Fibroblast of lung (primary cell): ENCODE measurements at regions not wholly inside any gene's neighbourhood (a gene's known extent, or its start where the extent isn't known, plus 50 kb on each side); places are given as distances from the start of the nearest gene placed in this dataset.

ENCODE experiments used
- DNase-seq, 2 donors: peaks; one replicate each; pipeline versions ENCODE4 v3.0.0 to v3.0.0-alpha.2; 2010; ENCODE audit warnings: low read depth in 2 of 2
- H2AFZ ChIP-seq: 2 replicates; pipeline ENCODE4 v1.5.1; 2012; ENCODE audit warnings: low read length, control low read depth, inconsistent platforms
- H3K27ac ChIP-seq: 2 replicates; pipeline ENCODE4 v1.5.1; 2011; ENCODE audit warnings: low read length, control low read depth; ENCODE audit not compliant: insufficient read depth
- H3K27me3 ChIP-seq: 2 replicates; pipeline ENCODE4 v1.5.1; 2011; ENCODE audit warnings: mild to moderate bottlenecking, low read length; ENCODE audit not compliant: control insufficient read depth, insufficient read depth
- H3K36me3 ChIP-seq: 2 replicates; pipeline ENCODE4 v1.5.1; 2011; ENCODE audit warnings: low read length; ENCODE audit not compliant: control insufficient read depth, insufficient read depth
- H3K4me1 ChIP-seq: 2 replicates; pipeline ENCODE4 v1.5.1; 2011; ENCODE audit warnings: low read length; ENCODE audit not compliant: control insufficient read depth, insufficient read depth; ENCODE audit errors: extremely low read depth
- H3K4me2 ChIP-seq: 2 replicates; pipeline ENCODE4 v1.5.1; 2011; ENCODE audit warnings: low read length, control low read depth; ENCODE audit not compliant: insufficient read depth; ENCODE audit errors: extremely low read depth
- H3K4me3 ChIP-seq, 4 experiments: fragments of 200-600 bp in 1 of 4; sonication (generic) in 1 of 4; replicated peaks in 1 of 4; 2 replicates each; pipeline ENCODE4 v1.5.1; 2011 to 2016; ENCODE audit warnings: low read length in 4 of 4, low read depth in 3 of 4, mild to moderate bottlenecking in 3 of 4, control low read depth in 2 of 4, inconsistent platforms in 1 of 4, mixed read lengths in 1 of 4; ENCODE audit not compliant: insufficient read depth in 1 of 4; ENCODE audit errors: control extremely low read depth in 1 of 4
- H3K79me2 ChIP-seq: 2 replicates; pipeline ENCODE4 v1.5.1; 2012; ENCODE audit warnings: mild to moderate bottlenecking, low read length, inconsistent platforms; ENCODE audit not compliant: control insufficient read depth, insufficient read depth
- H3K9ac ChIP-seq: 2 replicates; pipeline ENCODE4 v1.5.1; 2011; ENCODE audit warnings: mild to moderate bottlenecking, low read length, control low read depth; ENCODE audit not compliant: insufficient read depth
- H3K9me3 ChIP-seq: 2 replicates; pipeline ENCODE4 v1.5.1; 2012; ENCODE audit warnings: low read depth, low read length; ENCODE audit not compliant: control insufficient read depth, insufficient read depth
- H4K20me1 ChIP-seq: 2 replicates; pipeline ENCODE4 v1.5.1; 2011; ENCODE audit warnings: low read length; ENCODE audit not compliant: control insufficient read depth, insufficient read depth; ENCODE audit errors: extremely low read depth
- CTCF ChIP-seq, 2 donors: IDR thresholded peaks in 1 of 2; conservative IDR thresholded peaks in 1 of 2; 1 replicate in 1 of 2; 2 replicates in 1 of 2; pipeline ENCODE4 v1.5.1; 2011 to 2012; ENCODE audit warnings: low read length in 2 of 2, control low read depth in 1 of 2, inconsistent platforms in 1 of 2, low read depth in 1 of 2, mild to moderate bottlenecking in 1 of 2
- EZH2 ChIP-seq: IDR thresholded peaks from 2 replicates; pipeline ENCODE4 v1.5.1; 2012; ENCODE audit warnings: low read length, control low read depth, mild to moderate bottlenecking; ENCODE audit errors: missing control alignments

GRCh38 chr4:111696505-111696904, 448.7 kb upstream of the FAM241A start:
- no peak overlapping the region for H3K4me3 ChIP-seq
- TF ChIP-seq EZH2: no peak
- TF ChIP-seq CTCF (conservative IDR thresholded peaks at IDR 0.05 in 1 of 2, IDR thresholded peaks at IDR 0.05 in 1 of 2; ENCODE audit: low read depth in 1 of 2, low read length in 2 of 2): no peak
- no peak overlapping the region for H3K9ac ChIP-seq

DNA sequence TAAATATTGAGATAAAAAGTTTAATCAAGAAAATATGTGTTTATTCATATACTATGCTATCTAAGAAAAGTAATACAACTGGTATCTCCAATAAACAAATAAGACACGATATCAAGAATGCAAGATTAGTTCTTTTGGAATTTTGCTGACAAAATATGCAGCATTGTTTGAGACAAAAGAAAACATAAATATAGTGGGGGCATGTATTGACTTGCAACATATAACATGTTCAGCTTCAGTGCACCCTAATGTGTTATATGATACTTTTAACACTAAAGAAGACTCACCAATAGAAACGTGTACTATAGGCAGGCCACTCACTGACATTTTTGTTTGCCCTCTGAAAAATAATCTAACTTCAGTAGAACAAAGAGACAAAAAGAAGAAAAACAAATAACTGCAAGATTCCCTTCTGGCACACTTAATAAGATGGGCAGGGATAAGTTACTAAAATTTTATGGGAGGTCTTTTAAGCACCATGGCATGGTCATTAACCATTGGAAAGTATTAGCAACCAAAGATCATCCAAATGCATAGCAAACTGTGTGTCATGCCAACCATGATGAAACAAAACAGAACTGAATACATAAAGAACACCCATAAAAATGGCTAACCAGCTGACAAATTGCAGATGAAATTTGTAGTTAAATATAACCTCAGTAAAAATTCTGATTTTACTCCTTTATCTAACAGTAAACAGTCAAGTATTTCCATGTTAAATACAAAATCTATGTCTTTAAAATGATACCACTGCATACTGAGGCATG, 447.9 kb upstream of the FAM241A start:
- H3K9me3 ChIP-seq: no peaks in the 10 kb centered on the region
- H3K27me3 ChIP-seq: no peaks in the 10 kb centered on the region
- H3K4me1 ChIP-seq: no peaks in the 10 kb centered on the region
- H3K27ac ChIP-seq: no peak overlapping the region
- H3K36me3 ChIP-seq: no peaks in the 10 kb centered on the region
- no peaks in the 10 kb centered on the region for H4K20me1 ChIP-seq
- no peak for TF ChIP-seq EZH2
- TF ChIP-seq CTCF (conservative IDR thresholded peaks at IDR 0.05 in 1 of 2, IDR thresholded peaks at IDR 0.05 in 1 of 2; ENCODE audit: low read depth in 1 of 2, low read length in 2 of 2): no peak
- no peak overlapping the region for H3K4me2 ChIP-seq
- H3K4me3 ChIP-seq: no peak overlapping the region
- no peak overlapping the region for H3K9ac ChIP-seq
- no peak for DNase-seq
- H3K79me2 ChIP-seq: no peaks in the 10 kb centered on the region
- H2AFZ ChIP-seq: no peak overlapping the region

More at GRCh38 chr4:111696505-111696904, 448.7 kb upstream of the FAM241A start:
- Histone ChIP-seq H3K4me2 (no peak overlapping the region), H3K9me3 (no peaks in the 10 kb centered on the region), H2AFZ (no peak overlapping the region), H4K20me1 (no peaks in the 10 kb centered on the region), H3K27me3 (no peaks in the 10 kb centered on the region), H3K4me1 (no peaks in the 10 kb centered on the region), H3K79me2 (no peaks in the 10 kb centered on the region), H3K36me3 (no peaks in the 10 kb centered on the region), H3K27ac (no peak overlapping the region)
- DNase-seq: no peak

DNA sequence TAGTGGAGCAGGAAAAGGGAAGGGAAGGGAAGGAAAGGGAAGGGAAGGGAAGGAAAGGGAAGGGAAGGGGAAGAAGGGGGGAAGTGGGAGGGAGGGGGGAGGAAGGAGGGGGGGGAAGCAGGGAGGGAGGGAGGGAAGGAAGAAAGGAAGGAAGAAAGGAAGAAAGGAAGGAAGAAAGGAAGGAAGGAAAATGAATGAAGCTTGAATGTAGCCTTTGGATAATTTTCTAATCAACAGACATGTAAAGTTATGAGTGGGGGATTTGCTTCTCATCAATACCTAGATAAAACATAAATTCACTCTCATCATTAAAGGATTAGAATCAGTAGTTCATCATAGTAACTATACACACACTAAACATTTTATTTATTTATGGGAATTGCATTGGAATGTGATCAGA, 446.9 kb upstream of the FAM241A start:
- Histone ChIP-seq H2AFZ (no peak overlapping the region), H3K9me3 (no peaks in the 10 kb centered on the region), H3K4me1 (no peaks in the 10 kb centered on the region), H3K27me3 (no peaks in the 10 kb centered on the region), H3K79me2 (no peaks in the 10 kb centered on the region), H3K27ac (no peak overlapping the region), H3K4me3 (no peak overlapping the region), H4K20me1 (no peaks in the 10 kb centered on the region), H3K9ac (no peak overlapping the region), H3K4me2 (no peak overlapping the region), H3K36me3 (no peaks in the 10 kb centered on the region)
- TF ChIP-seq EZH2 (no peak), CTCF (conservative IDR thresholded peaks at IDR 0.05 in 1 of 2, IDR thresholded peaks at IDR 0.05 in 1 of 2; ENCODE audit: low read depth in 1 of 2, low read length in 2 of 2) (no peak)
- DNase-seq: no peak
